ENCODE measurements at regions not wholly inside any gene's neighbourhood (a gene's known extent, or its start where the extent isn't known, plus 50 kb on each side); places are given as distances from the start of the nearest gene placed in this dataset.

GRCh38 chr3:39605837-39606236, 138.4 kb downstream of the MOBP start:
- Mint-ChIP-seq H3K36me3 (no peaks in the 10 kb centered on the region), H3K4me1 (no peaks in the 10 kb centered on the region), H3K4me3 (no peak overlapping the region), H3K9me3 (no peaks in the 10 kb centered on the region), H3K27me3 (ENCODE audit: insufficient read depth, low read depth) (peaks cover 2% of the 10 kb centered on the region), H3K27ac (no peak overlapping the region)
- Histone ChIP-seq H3K79me2 (ENCODE audit: low read depth) (no peaks in the 10 kb centered on the region), H3K27ac (no peak overlapping the region), H3K9me3 (ENCODE audit: low read depth) (no peaks in the 10 kb centered on the region), H3K27me3 (no peaks in the 10 kb centered on the region), H4K20me1 (ENCODE audit: low read depth) (no peaks in the 10 kb centered on the region), H3F3A (ENCODE audit: low read depth) (no peaks in the 10 kb centered on the region), H3K9ac (no peak overlapping the region), H3K4me3 (no peak overlapping the region), H3K4me1 (no peaks in the 10 kb centered on the region), H3K36me3 (no peaks in the 10 kb centered on the region), H2AFZ (replicated peaks) (no peak overlapping the region), H3K4me2 (no peak overlapping the region)
- DNase-seq (ENCODE audit: low spot score): no peak
- TF ChIP-seq, protein P1, sequence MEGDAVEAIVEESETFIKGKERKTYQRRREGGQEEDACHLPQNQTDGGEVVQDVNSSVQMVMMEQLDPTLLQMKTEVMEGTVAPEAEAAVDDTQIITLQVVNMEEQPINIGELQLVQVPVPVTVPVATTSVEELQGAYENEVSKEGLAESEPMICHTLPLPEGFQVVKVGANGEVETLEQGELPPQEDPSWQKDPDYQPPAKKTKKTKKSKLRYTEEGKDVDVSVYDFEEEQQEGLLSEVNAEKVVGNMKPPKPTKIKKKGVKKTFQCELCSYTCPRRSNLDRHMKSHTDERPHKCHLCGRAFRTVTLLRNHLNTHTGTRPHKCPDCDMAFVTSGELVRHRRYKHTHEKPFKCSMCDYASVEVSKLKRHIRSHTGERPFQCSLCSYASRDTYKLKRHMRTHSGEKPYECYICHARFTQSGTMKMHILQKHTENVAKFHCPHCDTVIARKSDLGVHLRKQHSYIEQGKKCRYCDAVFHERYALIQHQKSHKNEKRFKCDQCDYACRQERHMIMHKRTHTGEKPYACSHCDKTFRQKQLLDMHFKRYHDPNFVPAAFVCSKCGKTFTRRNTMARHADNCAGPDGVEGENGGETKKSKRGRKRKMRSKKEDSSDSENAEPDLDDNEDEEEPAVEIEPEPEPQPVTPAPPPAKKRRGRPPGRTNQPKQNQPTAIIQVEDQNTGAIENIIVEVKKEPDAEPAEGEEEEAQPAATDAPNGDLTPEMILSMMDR (IDR thresholded peaks at IDR 0.05): no peak
- TF ChIP-seq EZH2 (IDR thresholded peaks at IDR 0.05): no peak
- no peak for TF ChIP-seq EZH2phosphoT487 (IDR thresholded peaks at IDR 0.05)

- Mint-ChIP-seq H3K27me3 (ENCODE audit: insufficient read depth, low read depth) (no peaks in the 10 kb centered on the region), H3K9me3 (peaks cover 5% of the 10 kb centered on the region), H3K4me3 (no peak overlapping the region), H3K27ac (no peak overlapping the region), H3K36me3 (no peaks in the 10 kb centered on the region), H3K4me1 (no peaks in the 10 kb centered on the region)
- H3F3A ChIP-seq (ENCODE audit: low read depth): no peaks in the 10 kb centered on the region
- H3K36me3 ChIP-seq: no peaks in the 10 kb centered on the region
- no peak for DNase-seq (ENCODE audit: low spot score)
- H3K79me2 ChIP-seq (ENCODE audit: low read depth): no peaks in the 10 kb centered on the region
- no peak overlapping the region for H3K4me3 ChIP-seq
- H3K9me3 ChIP-seq (ENCODE audit: low read depth): peaks cover 4% of the 10 kb centered on the region
- H4K20me1 ChIP-seq (ENCODE audit: low read depth): no peaks in the 10 kb centered on the region
- no peak overlapping the region for H3K4me2 ChIP-seq
- no peaks in the 10 kb centered on the region for H3K27me3 ChIP-seq
- TF ChIP-seq, protein P1 (IDR thresholded peaks at IDR 0.05): no peak
- TF ChIP-seq EZH2 (IDR thresholded peaks at IDR 0.05): no peak
- no peak for TF ChIP-seq EZH2phosphoT487 (IDR thresholded peaks at IDR 0.05)
- H3K27ac ChIP-seq: no peak overlapping the region
- H2AFZ ChIP-seq (replicated peaks): no peak overlapping the region
- H3K9ac ChIP-seq: no peak overlapping the region
- no peaks in the 10 kb centered on the region for H3K4me1 ChIP-seq
Measured at GRCh38 chr3:39626198-39626597, 158.7 kb downstream of the MOBP start.

- no peak overlapping the region for H3K27ac ChIP-seq
- no peaks in the 10 kb centered on the region for H3K4me1 ChIP-seq
- H3K9me3 Mint-ChIP-seq: peaks cover 3% of the 10 kb centered on the region
- no peak overlapping the region for H3K9ac ChIP-seq
- no peak for TF ChIP-seq EZH2 (IDR thresholded peaks at IDR 0.05)
- TF ChIP-seq, protein P1 (IDR thresholded peaks at IDR 0.05): no peak
- TF ChIP-seq EZH2phosphoT487 (IDR thresholded peaks at IDR 0.05): no peak
- H3K36me3 ChIP-seq: no peaks in the 10 kb centered on the region
- H4K20me1 ChIP-seq (ENCODE audit: low read depth): no peaks in the 10 kb centered on the region
- no peaks in the 10 kb centered on the region for H3K36me3 Mint-ChIP-seq
- H2AFZ ChIP-seq (replicated peaks): no peak overlapping the region
- H3K4me1 Mint-ChIP-seq: no peaks in the 10 kb centered on the region
- H3F3A ChIP-seq (ENCODE audit: low read depth): no peaks in the 10 kb centered on the region
- H3K4me3 Mint-ChIP-seq: no peak overlapping the region
- DNase-seq (ENCODE audit: low spot score): no peak
- no peak overlapping the region for H3K27ac Mint-ChIP-seq
- no peak overlapping the region for H3K4me3 ChIP-seq
- H3K4me2 ChIP-seq: no peak overlapping the region
- no peaks in the 10 kb centered on the region for H3K27me3 ChIP-seq
- peaks cover 2% of the 10 kb centered on the region for H3K9me3 ChIP-seq (ENCODE audit: low read depth)
- H3K79me2 ChIP-seq (ENCODE audit: low read depth): no peaks in the 10 kb centered on the region
- no peaks in the 10 kb centered on the region for H3K27me3 Mint-ChIP-seq (ENCODE audit: insufficient read depth, low read depth)
Measured at GRCh38 chr3:39631136-39631535, 163.7 kb downstream of the MOBP start.

Measured in neural progenitor cell (in vitro differentiated cells).